Keratinocyte (primary cell): ENCODE measurements at regions not wholly inside any gene's neighbourhood (a gene's known extent, or its start where the extent isn't known, plus 50 kb on each side); places are given as distances from the start of the nearest gene placed in this dataset.

ENCODE experiments used
- DNase-seq: peaks from one replicate; pipeline ENCODE4 v3.0.0-alpha.2; 2011; ENCODE audit warnings: low read depth, missing footprints, low spot score
- FAIRE-seq: peaks from 2 replicates; lab custom pipeline; 2011; peaks lifted over from hg19 to GRCh38; lab: Jason Lieb, UNC
- H2AFZ ChIP-seq: 2 replicates; pipeline ENCODE4 v1.6.0; 2012; ENCODE audit warnings: low read length, control low read depth, inconsistent platforms; ENCODE audit not compliant: control insufficient read depth
- H3K27ac ChIP-seq: 2 replicates; pipeline ENCODE4 v1.5.1; 2011; ENCODE audit warnings: low read length; ENCODE audit not compliant: control insufficient read depth, insufficient read depth
- H3K27me3 ChIP-seq: 3 replicates; pipeline ENCODE4 v1.6.0; 2011; ENCODE audit warnings: low read length; ENCODE audit not compliant: control insufficient read depth, insufficient read depth; ENCODE audit errors: extremely low read depth
- H3K36me3 ChIP-seq, 2 experiments: 2 replicates in 1 of 2; 3 replicates in 1 of 2; pipeline ENCODE4 v1.5.1; 2011; ENCODE audit warnings: low read length in 2 of 2, mild to moderate bottlenecking in 1 of 2; ENCODE audit not compliant: control insufficient read depth in 2 of 2, insufficient read depth in 2 of 2; ENCODE audit errors: extremely low read depth in 1 of 2
- H3K4me1 ChIP-seq: 3 replicates; pipeline ENCODE4 v1.5.1; 2011; ENCODE audit warnings: low read length; ENCODE audit not compliant: control insufficient read depth, insufficient read depth; ENCODE audit errors: extremely low read depth
- H3K4me2 ChIP-seq: 3 replicates; pipeline ENCODE4 v1.6.0; 2011; ENCODE audit warnings: low read depth, low read length; ENCODE audit not compliant: control insufficient read depth, insufficient read depth; ENCODE audit errors: extremely low read depth
- H3K4me3 ChIP-seq, 3 experiments: fragments of 200-600 bp in 1 of 3; sonication (generic) in 1 of 3; 2 replicates in 2 of 3; 3 replicates in 1 of 3; pipeline ENCODE4 v1.5.1; 2011 to 2016; ENCODE audit warnings: low read length in 3 of 3, mild to moderate bottlenecking in 3 of 3, control low read depth in 2 of 3, inconsistent platforms in 1 of 3, low read depth in 1 of 3, mixed read lengths in 1 of 3, mixed run types in 1 of 3, moderate library complexity in 1 of 3; ENCODE audit not compliant: control insufficient read depth in 2 of 3, insufficient read depth in 2 of 3; ENCODE audit errors: extremely low read depth in 1 of 3
- H3K79me2 ChIP-seq: 2 replicates; pipeline ENCODE4 v1.6.0; 2012; ENCODE audit warnings: low read length; ENCODE audit not compliant: control insufficient read depth, insufficient read depth
- H3K9ac ChIP-seq: 3 replicates; pipeline ENCODE4 v1.6.0; 2011; ENCODE audit warnings: low read length; ENCODE audit not compliant: control insufficient read depth, insufficient read depth; ENCODE audit errors: extremely low read depth
- H3K9me1 ChIP-seq: 3 replicates; pipeline ENCODE4 v1.6.0; 2011; ENCODE audit warnings: low read length; ENCODE audit not compliant: control insufficient read depth, insufficient read depth; ENCODE audit errors: extremely low read depth
- H3K9me3 ChIP-seq: 2 replicates; pipeline ENCODE4 v1.5.1; 2012; ENCODE audit warnings: low read depth, low read length; ENCODE audit not compliant: control insufficient read depth
- H4K20me1 ChIP-seq: 3 replicates; pipeline ENCODE4 v1.6.0; 2011; ENCODE audit warnings: low read length; ENCODE audit not compliant: control insufficient read depth, insufficient read depth; ENCODE audit errors: extremely low read depth
- CTCF ChIP-seq, 3 experiments: IDR thresholded peaks in 1 of 3; conservative IDR thresholded peaks in 1 of 3; optimal IDR thresholded peaks in 1 of 3; 2 replicates in 2 of 3; 3 replicates in 1 of 3; pipeline versions ENCODE3 to v1.5.1; 2011; ENCODE audit warnings: low read length in 3 of 3, mild to moderate bottlenecking in 3 of 3, moderate library complexity in 2 of 3, control low read depth in 1 of 3, inconsistent platforms in 1 of 3; ENCODE audit not compliant: insufficient read depth in 2 of 3; ENCODE audit errors: extremely low read depth in 1 of 3
- EZH2 ChIP-seq: IDR thresholded peaks from one replicate; pipeline ENCODE4 v1.6.1; 2012; ENCODE audit warnings: inconsistent platforms, mild to moderate bottlenecking, low read length, moderate library complexity
- dilution Hi-C: fragments of 300-500 bp; cut with MboI; formaldehyde crosslinking; loops from one replicate; pipeline ENCODE4 v1.7.0; 2020; ENCODE audit warnings: low sequenced_read_pairs; ENCODE audit not compliant: extremely low pct_ligation_motif_present

GRCh38 chr4:29175291-29175690 lies 1544.9 kb upstream of the PCDH7 start:
- H3K36me3 ChIP-seq, result no peaks in the 10 kb centered on the region
- DNase-seq (no peak), FAIRE-seq (no peak)
- no peak overlapping the region for H3K4me2 ChIP-seq
- no peak overlapping the region for H3K9ac ChIP-seq
- H3K9me3 ChIP-seq, result no peaks in the 10 kb centered on the region
- H3K27me3 ChIP-seq, result no peaks in the 10 kb centered on the region
- H3K4me3 ChIP-seq, result no peak overlapping the region
- H2AFZ ChIP-seq, result no peak overlapping the region
- TF ChIP-seq EZH2, result no peak
- no peak for TF ChIP-seq CTCF (optimal IDR thresholded peaks at IDR 0.05 in 1 of 3, IDR thresholded peaks at IDR 0.05 in 1 of 3, conservative IDR thresholded peaks at IDR 0.05 in 1 of 3; ENCODE audit: extremely low read depth in 1 of 3, insufficient read depth in 2 of 3, low read length in 3 of 3)
- H3K79me2 ChIP-seq, result no peaks in the 10 kb centered on the region
- no peaks in the 10 kb centered on the region for H4K20me1 ChIP-seq
- dilution Hi-C loops, result no loop called here
- no peak overlapping the region for H3K27ac ChIP-seq
- H3K4me1 ChIP-seq, result no peaks in the 10 kb centered on the region
- no peaks in the 10 kb centered on the region for H3K9me1 ChIP-seq

- no peaks in the 10 kb centered on the region for H3K9me3 ChIP-seq
- FAIRE-seq (no peak), DNase-seq (no peak)
- TF ChIP-seq EZH2 (no peak), CTCF (optimal IDR thresholded peaks at IDR 0.05 in 1 of 3, IDR thresholded peaks at IDR 0.05 in 1 of 3, conservative IDR thresholded peaks at IDR 0.05 in 1 of 3; ENCODE audit: extremely low read depth in 1 of 3, insufficient read depth in 2 of 3, low read length in 3 of 3) (no peak)
- H3K27ac ChIP-seq, result no peak overlapping the region
- no peaks in the 10 kb centered on the region for H3K36me3 ChIP-seq
- no peak overlapping the region for H2AFZ ChIP-seq
- no peaks in the 10 kb centered on the region for H3K79me2 ChIP-seq
- no peak overlapping the region for H3K4me3 ChIP-seq
- no peaks in the 10 kb centered on the region for H3K27me3 ChIP-seq
- no peaks in the 10 kb centered on the region for H3K4me1 ChIP-seq
- no peak overlapping the region for H3K9ac ChIP-seq
- no peaks in the 10 kb centered on the region for H3K9me1 ChIP-seq
- H3K4me2 ChIP-seq, result no peak overlapping the region
- dilution Hi-C loops, result no loop called here
- H4K20me1 ChIP-seq, result no peaks in the 10 kb centered on the region
Observed at GRCh38 chr4:29199025-29199424, 1521.1 kb upstream of the PCDH7 start.
